SW 1271 (cell line): ENCODE measurements at regions not wholly inside any gene's neighbourhood (a gene's known extent, or its start where the extent isn't known, plus 50 kb on each side); places are given as distances from the start of the nearest gene placed in this dataset.

Source experiments
- DNase-seq, 2 experiments: peaks; one replicate each; lab custom pipeline; 2025; lab: John Stamatoyannopoulos, UW

DNA sequence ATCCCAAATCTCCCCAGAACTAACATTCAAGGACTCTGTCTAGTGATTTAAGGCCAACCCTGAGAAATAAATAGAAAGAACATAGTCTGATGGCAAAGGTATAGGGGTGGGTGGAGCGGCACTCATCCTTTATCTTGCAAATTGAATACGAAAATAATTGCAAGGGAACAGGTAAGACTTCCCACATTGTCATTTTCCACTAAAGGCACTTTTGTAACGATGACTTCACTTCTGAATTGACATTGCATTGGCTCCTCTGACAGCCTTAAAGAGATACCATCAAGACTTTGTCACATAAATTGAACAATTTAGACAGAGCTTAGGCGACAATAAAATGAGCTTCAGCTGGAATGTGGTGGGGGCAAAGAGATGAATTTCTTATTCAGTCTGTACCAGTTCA, 75.3 kb upstream of the PLCL2 start:
- no peak for DNase-seq

DNA sequence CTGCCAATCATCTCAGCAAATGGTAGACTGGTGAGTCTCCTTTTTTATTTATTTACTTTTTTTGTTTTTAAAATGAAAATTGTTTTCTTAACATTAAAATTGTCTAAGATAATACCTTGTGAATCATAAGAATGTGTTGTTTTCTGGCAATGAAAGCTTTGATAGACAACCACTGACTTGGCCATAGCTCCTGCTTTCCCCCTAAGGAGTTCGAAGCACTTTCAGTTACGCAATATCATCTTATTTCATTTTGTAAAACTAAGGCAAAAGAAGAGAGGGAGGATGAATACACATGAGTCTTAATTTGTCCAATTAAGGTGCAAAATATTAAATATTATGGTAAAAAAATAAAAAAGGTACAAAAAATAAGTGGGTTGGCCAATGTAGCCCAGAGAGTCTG, 74.8 kb upstream of the PLCL2 start:
- DNase-seq: no peak

DNA sequence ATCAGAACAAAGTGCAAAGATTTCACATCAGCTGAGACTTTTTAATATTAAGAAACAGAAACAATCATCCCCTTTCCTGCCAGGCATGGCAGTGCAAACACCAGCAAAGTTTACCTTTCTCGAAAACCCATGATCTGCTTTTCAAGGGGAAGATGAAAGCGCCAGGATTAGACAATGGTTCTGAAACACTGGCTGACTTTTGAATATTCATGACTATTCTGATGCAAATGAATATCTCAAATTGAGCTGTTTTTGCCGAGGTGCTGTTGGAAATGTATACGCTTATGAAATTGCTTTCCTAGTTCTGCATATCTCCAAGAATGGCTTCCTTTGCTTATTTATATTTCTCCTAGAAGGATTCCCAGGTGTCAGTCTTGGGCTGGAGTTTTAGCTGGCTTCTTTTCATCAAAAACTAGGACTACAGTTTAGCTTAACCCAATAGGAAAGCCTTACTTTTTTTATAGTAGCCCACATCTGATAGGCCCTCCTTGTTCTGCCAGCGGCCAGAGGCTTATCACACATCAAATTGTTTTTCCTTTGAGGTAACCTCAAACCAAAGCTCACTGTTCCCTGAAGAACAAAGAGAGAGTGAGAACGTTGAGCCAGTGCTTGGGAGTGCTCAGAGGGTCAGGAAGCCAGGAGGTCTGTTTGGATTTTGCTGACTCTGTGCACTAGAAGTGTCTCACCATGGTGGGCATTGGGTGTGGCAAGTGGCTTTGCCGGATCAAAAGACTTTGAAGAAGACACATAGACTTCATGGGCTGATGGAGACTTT, 74.0 kb upstream of the PLCL2 start:
- DNase-seq: no peak

DNA sequence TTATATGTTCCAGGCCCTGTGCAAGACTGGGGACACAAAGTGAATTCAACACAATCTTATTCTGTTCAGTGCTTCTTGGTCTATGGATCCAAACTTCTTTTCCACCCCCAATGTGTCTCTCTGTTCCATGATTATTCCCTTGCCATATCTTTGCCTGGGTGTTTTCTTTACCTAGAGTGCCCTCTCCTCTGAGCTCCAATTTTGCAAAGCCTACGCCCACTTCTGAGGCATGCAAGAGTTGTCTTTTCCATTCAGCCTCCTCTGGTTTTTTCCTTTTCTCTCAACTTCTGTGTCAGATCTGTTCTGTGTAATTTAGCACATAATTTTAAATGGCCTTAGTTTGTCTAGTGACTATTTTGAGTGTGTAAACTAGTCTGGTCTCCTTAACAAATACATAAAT, 72.8 kb upstream of the PLCL2 start:
- no peak for DNase-seq

DNA sequence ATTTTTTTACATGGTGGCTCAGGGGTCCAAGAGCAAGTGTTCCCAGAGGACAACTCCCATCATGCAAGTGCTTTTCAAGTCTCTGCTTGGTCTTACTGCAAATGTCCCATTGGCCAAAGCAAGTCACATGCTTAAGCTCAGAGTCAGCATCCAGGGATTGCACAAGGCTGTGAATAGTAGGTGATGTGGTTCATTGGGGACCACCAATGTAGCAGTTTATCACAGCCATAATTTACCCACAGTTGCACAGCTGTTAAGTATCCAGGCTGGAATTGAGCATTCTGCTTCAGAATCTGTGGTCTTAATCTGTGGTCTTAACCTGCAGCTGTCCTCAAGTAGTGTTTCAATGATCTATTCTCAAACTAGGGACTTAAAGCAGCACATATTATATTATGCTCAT, 71.4 kb upstream of the PLCL2 start:
- no peak for DNase-seq

DNA sequence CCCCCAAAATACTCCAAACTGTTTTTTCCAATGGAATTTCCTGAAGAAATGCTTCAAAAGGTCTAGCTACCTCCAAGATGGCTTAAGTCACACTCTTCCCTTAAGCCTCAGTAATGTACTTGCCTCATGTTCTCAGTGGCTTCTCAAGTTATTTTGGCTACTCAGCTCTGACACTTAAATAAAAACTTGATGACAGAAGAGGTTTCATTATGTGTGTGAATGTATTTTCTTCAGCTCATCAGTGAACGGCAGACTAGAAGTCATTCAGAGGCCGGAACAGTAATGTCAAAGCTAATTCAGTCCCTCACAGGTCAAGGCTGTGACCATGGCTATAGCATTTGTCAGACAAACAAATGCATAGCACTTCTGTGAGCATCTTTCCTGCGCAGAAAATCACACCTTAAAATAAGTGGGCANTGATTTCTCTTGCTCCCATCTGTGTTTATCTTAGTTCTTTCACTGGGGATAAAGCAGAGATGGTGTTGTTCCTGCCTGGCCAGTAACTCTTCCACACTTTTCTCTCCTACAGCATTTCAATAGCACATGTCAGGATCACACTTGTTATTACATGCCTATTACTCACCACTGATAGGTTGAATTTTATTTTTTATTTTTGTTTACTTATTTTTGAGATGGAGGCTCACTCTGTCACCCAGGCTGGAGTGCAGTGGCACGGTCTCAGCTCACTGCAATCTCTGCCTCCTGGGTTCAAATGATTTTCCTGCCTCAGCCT, 68.5 kb upstream of the PLCL2 start:
- no peak for DNase-seq

DNA sequence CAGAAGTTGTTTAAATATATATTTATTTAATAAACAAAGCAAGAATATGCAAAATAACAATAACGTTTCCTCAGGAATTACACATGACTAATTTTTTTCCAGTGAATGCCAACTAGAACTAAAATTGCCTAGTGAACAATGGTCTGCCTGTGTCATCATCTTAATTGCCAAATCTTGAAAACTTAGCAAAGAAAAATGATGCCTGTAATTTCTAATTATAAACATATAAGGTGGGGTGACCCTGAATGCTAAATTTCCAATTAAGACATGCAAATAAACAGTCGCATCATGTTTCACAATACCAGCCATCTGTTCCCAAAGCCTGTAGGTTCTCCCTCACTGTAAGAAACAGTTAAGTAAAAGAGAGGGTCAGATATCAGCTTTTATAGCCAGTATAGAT, 67.6 kb upstream of the PLCL2 start:
- DNase-seq: no peak

DNA sequence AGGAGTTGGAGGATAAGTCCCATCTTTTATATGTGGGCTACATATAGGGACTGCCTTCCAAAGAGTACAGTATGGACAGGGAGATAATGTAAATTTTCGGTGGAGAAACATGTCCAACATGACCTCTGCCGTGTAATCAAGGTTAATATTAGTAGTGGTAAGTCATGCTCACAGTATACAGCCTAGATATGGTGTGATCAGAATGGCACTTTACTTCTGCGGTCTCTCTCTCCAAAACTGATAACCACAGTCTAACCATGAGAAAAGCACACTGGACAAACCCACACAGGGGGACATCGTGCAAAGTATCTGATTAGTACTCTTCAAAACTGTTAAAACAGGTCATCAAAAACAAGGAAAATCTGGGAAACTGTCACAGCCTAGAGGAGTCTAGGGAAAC, 66.6 kb upstream of the PLCL2 start:
- no peak for DNase-seq

DNA sequence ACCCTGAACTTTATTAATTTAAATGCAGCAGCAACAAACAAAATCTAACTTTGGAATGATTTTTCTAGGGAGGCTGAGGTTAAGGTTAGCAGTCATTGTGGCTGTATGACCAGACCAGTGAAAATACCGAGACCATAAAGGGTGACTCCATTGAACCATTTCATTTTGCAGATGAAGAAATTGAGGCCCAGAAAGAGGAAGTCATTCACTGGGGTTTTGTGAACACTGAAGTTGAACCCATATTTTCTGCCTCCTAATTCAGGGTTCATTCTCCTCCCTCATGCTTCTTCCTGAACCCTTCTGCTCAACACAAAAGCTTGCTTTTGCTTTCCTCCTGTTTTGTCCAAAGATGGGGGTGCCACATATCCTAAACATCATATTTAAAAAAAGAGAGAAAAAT, 65.8 kb upstream of the PLCL2 start:
- DNase-seq: no peak

DNA sequence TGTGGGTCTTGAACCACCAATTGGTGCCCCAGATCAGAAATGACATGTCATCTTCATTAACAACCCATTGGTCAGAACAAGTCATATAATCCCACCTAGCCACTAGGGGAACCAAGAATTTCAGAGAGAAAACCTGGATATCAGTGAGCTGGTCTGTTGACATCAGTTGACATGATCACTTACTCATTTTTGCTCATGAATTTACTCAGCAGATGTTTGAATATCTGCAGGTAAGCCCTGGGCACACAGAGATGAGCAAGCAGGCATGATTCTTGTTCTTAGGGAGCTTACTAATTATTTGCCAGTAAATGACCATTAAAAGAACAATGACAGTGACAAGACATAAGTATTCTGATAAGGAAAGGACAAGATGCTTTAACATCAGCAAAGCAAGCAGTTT, 64.3 kb upstream of the PLCL2 start:
- no peak for DNase-seq

DNA sequence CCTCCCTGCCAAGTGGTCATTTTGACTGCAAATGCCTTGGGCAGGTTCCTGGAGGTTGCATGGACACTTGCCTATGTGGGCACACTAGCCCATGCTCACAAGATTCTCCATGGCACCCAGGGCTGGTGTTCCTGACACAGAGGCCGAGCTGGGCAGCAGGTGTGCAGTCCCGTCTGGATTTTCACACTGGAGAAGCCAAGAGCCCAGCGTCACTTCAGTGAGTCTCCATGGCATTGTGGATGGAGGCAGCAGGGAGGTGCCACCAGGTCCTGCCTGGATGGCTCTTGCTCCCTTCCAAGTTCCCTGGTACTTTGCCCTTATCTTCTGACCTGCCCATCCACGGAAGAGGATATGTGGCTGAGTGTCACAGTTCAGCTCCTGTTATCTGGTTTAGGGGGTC, 63.7 kb upstream of the PLCL2 start:
- DNase-seq: no peak

DNA sequence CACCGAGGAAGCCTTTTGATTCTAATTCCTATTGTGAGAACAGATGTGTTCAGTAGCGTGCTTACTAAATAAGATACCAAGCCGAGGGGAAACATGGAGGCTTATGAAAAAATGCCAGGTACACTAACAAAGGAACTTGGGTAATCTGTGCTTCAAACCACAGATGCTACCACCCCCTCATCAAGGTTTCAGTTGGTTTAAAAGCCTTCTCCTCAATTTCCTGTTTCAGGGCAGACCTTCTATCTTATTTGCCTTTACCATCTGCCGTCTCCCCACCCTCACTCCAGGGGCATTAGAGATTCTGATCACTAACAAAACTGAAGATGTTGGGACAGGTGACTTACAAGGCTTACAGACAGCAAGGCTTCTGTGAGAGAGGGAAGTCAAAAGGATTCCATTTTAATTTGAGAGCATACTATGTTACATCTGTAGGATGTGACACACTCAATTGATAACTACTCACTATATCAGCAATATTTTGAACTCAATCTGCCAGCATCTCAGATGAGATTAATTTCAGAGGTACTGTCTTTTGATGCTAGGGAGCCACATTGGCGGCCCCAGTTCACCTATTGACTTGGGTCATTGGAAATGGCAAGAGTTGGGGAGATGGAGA, 60.6 kb upstream of the PLCL2 start:
- no peak for DNase-seq

DNA sequence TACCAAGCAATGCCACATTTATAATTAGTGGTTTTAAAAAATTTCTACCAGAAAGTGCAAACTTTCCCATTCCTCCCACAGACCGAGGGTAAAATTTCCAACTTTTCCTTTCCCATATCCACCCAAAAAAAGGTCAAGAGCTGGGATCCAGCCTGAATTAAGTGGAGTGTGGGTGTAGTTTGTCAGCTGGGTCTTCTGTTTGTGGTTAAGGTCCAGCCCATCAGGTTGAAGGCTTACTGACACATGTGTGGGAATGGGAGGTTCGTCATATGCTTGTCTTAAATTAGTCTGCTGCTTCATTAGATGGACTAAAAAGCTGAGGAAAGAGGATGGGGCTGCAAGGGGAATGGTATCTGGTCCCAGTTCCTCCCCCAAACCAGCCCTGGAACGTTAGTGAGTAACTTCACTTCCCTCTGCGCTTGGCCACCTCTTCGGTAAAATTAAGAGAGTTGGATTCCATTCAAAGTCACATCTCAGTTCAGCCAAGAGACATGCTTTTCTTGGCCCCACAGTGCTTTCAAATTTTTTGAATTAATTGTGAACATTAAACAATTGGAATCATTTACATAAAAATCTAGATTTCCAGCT, 59.0 kb upstream of the PLCL2 start:
- no peak for DNase-seq

DNA sequence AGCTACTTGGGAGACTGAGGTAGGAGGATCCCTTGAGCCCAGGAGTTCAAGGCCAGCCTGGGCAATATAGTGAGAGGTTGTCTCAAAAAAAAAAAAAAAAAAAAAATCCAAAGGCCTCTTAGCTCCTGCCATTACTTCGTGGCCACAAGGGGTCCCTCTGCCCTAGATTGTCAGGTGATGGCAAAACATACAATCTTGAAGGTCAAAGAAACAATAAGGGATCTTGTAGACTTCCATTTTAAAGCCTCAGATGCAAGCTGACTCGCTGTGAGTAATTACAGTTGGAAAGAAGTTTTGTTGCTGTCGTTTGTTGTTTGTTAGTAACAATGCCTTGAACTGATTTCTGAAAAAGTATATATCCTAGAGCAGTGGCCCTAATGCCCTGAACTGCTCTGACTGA, 55.9 kb upstream of the PLCL2 start:
- peak in 1 of 2 experiments; percentile 52 for DNase-seq

DNA sequence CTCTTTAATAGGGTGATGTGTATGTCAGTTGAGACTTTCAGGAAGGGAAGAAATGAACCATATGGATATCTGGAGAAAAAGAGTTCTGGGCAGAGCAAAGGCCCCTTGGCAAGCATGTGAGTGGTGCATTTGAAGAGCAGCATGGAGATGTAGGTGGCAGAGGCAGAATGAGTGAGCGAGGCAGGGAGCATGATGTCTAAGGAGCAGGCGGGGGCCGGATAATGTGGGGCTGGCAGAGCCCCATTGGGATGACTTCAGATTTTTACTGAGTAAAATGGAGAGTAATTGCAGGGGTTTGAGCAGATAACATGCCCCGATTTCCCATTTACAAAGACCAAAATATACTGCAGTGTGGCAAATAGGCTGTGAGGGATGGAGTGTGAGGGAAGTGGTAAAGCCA, 52.9 kb upstream of the PLCL2 start:
- DNase-seq: no peak

DNA sequence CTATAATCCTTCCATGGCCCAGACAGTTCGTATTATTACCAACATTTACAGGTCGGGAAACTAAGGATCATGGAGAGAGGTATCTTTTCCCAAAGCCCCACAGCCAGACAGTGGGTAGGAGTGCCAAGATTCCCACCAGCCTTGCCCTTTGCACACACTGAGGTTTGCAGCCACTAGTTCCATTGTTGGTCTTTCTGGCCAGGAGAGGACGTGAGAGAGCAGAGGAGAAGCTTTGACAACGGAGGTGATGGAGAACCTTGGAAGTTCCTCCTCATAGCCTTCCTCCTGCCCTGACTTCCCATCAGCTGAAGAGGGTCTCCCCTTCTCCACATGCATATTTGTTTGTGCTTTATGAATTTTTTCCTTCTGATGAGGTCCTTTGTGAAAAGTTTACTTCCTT, 50.5 kb upstream of the PLCL2 start:
- no peak for DNase-seq

DNA sequence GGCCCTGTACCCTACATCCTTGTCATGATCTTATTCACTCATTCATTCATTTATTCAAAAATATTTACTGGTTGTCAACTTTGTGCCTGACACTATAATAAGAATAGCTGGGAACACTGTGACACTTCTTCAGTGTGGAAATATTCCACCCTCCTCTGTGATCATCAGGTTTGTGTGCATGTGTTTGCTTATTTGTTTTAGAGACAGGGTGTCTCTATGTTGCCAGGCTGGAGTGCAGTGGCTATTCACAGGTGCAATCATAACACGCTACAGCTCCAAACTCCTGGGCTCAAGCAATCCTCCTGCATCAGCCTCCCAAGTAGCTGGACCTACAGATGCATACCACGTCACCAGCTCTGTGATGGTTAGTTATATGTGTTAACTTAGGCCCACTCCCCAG, 50.0 kb upstream of the PLCL2 start:
- no peak for DNase-seq
